B cell (primary cell): ENCODE measurements at regions not wholly inside any gene's neighbourhood (a gene's known extent, or its start where the extent isn't known, plus 50 kb on each side); places are given as distances from the start of the nearest gene placed in this dataset.

Experiments
- ATAC-seq: fragments of 200-7000 bp; cut with Tn5 transposase; one replicate; pipeline ENCODE4 v1.10.0; 2021; ENCODE audit warnings: low read depth, mild to moderate bottlenecking, moderate number of reproducible peaks, moderate library complexity
- CTCF ChIA-PET: fragments of 350-600 bp; sonication (Branson Sonifier 250); formaldehyde crosslinking; loops from one replicate; lab custom pipeline; 2021; ENCODE audit warnings: antibody characterized with exemption, inconsistent platforms; lab: Charles Lee
- POLR2A ChIA-PET: fragments of 350-600 bp; sonication (Branson Sonifier 250); formaldehyde crosslinking; loops from one replicate; lab custom pipeline; 2021; ENCODE audit warnings: antibody characterized with exemption; lab: Charles Lee
- DNase-seq: peaks from one replicate; pipeline ENCODE4 v3.0.0; 2013
- H2AFZ ChIP-seq: 2 replicates; pipeline ENCODE4 v1.6.1; 2012; ENCODE audit warnings: mild to moderate bottlenecking, low read depth, low read length; ENCODE audit not compliant: insufficient read depth, poor library complexity, severe bottlenecking
- H3K27ac ChIP-seq, 2 donors: 1 replicate in 1 of 2; 2 replicates in 1 of 2; pipeline ENCODE4 v1.5.1; 2012 to 2013; ENCODE audit warnings: low read length in 2 of 2, mild to moderate bottlenecking in 2 of 2, moderate library complexity in 1 of 2
- H3K27me3 ChIP-seq, 4 experiments: fragments of 200-600 bp in 1 of 4; sonication (generic) in 1 of 4; replicated peaks in 1 of 4; 1 replicate in 2 of 4; 2 replicates in 2 of 4; pipeline versions ENCODE4 v1.6.1 to v1.7.0; 2013 to 2016; ENCODE audit warnings: low read length in 3 of 4, mild to moderate bottlenecking in 2 of 4, mixed read lengths in 1 of 4, moderate library complexity in 1 of 4; ENCODE audit not compliant: insufficient read depth in 4 of 4, control insufficient read depth in 3 of 4; ENCODE audit errors: control extremely low read depth in 1 of 4
- H3K36me3 ChIP-seq, 2 experiments: replicated peaks in 1 of 2; 1 replicate in 1 of 2; 2 replicates in 1 of 2; pipeline versions ENCODE4 v1.6.1 to v1.7.1; 2013; ENCODE audit warnings: low read length in 1 of 2; ENCODE audit not compliant: insufficient read depth in 2 of 2, control insufficient read depth in 1 of 2; ENCODE audit errors: control extremely low read depth in 1 of 2, extremely low read depth in 1 of 2
- H3K4me1 ChIP-seq, 2 donors: fragments of 200-600 bp in 1 of 2; sonication (generic) in 1 of 2; 1 replicate in 1 of 2; 2 replicates in 1 of 2; pipeline versions ENCODE4 v1.5.1 to v1.6.1; 2013 to 2017; ENCODE audit warnings: low read length in 2 of 2; ENCODE audit not compliant: control insufficient read depth in 2 of 2, insufficient read depth in 2 of 2
- H3K4me2 ChIP-seq: replicated peaks from 2 replicates; pipeline ENCODE3; 2012; ENCODE audit warnings: mild to moderate bottlenecking, low read depth, low read length; ENCODE audit not compliant: poor library complexity, severe bottlenecking
- H3K4me3 ChIP-seq, 5 experiments: fragments of 200-600 bp in 1 of 5; sonication (generic) in 1 of 5; 1 replicate in 3 of 5; 2 replicates in 2 of 5; pipeline versions ENCODE4 v1.5.1 to v1.7.0; 2011 to 2016; ENCODE audit warnings: low read length in 4 of 5, mild to moderate bottlenecking in 4 of 5, low read depth in 2 of 5, control low read depth in 1 of 5, moderate library complexity in 1 of 5; ENCODE audit not compliant: insufficient read depth in 1 of 5; ENCODE audit errors: control extremely low read depth in 1 of 5, extremely low read depth in 1 of 5
- H3K79me2 ChIP-seq: fragments of 200-600 bp; sonication (generic); one replicate; pipeline ENCODE4 v1.6.0; 2016; ENCODE audit warnings: low read length; ENCODE audit not compliant: control insufficient read depth, insufficient read depth
- H3K9ac ChIP-seq: fragments of 200-600 bp; sonication (generic); 2 replicates; pipeline ENCODE4 v1.6.1; 2017; ENCODE audit warnings: mild to moderate bottlenecking, low read length, moderate library complexity
- H3K9me3 ChIP-seq, 3 donors: one replicate each; pipeline versions ENCODE4 v1.6.1 to v1.7.1; 2013; ENCODE audit warnings: low read length in 2 of 3; ENCODE audit not compliant: control insufficient read depth in 2 of 3, insufficient read depth in 1 of 3; ENCODE audit errors: control extremely low read depth in 1 of 3
- H4K20me1 ChIP-seq: 2 replicates; pipeline ENCODE4 v1.6.0; 2012; ENCODE audit warnings: mild to moderate bottlenecking, low read length; ENCODE audit not compliant: insufficient read depth, control insufficient read depth, poor library complexity, severe bottlenecking
- H3K27ac Mint-ChIP-seq: one replicate; pipeline ENCODE4 v1.8.0; 2021; ENCODE audit warnings: mixed read lengths
- H3K27me3 Mint-ChIP-seq: one replicate; pipeline ENCODE4 v1.8.0; 2021; ENCODE audit warnings: mixed read lengths
- H3K4me1 Mint-ChIP-seq: one replicate; pipeline ENCODE4 v1.8.0; 2021; ENCODE audit warnings: mixed read lengths
- H3K4me3 Mint-ChIP-seq: one replicate; pipeline ENCODE4 v1.8.0; 2021; ENCODE audit warnings: mixed read lengths
- H3K9me3 Mint-ChIP-seq: one replicate; pipeline ENCODE4 v1.8.0; 2022; ENCODE audit warnings: mixed read lengths; ENCODE audit not compliant: insufficient read depth
- CTCF ChIP-seq: fragments of 200-600 bp; IDR thresholded peaks from one replicate; pipeline ENCODE4 v1.8.0; 2022; ENCODE audit warnings: antibody characterized with exemption, mild to moderate bottlenecking
- EZH2 ChIP-seq: IDR thresholded peaks from 2 replicates; pipeline ENCODE4 v1.6.1; 2012; ENCODE audit warnings: borderline replicate concordance, low read depth, mild to moderate bottlenecking, moderate library complexity, low read length; ENCODE audit not compliant: insufficient read depth, poor library complexity, severe bottlenecking
- WGBS: methylation state at CpG from one replicate; pipeline ENCODE4 v1.1.5; 2013; ENCODE audit warnings: missing lambda C conversion rate; ENCODE audit not compliant: insufficient coverage; 5-methylcytosine and 5-hydroxymethylcytosine counted together
- intact Hi-C: fragments of 100-400 bp; cut with micrococcal nuclease; formaldehyde crosslinking; loops from one replicate; pipeline ENCODE4 v1.10.0; 2022

DNA sequence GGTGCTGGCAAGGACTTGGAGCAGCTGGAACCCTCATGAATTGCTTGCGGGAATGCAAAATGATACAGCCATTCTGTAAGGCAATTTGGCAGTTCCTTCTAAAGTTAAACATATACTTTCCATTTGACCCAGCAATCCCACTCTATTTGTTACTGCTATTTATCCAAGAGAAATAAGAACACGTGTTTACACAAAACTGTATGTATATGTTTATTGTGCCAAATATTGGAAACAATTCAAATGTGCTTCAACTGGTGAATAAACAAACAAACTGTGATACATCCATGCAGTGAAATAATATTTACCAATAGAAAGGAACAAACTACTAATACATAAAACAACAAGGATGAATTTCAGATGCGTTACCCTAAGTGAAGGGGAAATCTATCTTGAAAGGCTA is 60.0 kb upstream of the NTRK3 start:
- Histone ChIP-seq H3K9ac (no peak overlapping the region), H3K79me2 (no peaks in the 10 kb centered on the region), H3K4me1 (no peaks in the 10 kb centered on the region), H3K4me2 (no peak overlapping the region), H2AFZ (no peak overlapping the region), H3K4me3 (no peak overlapping the region), H4K20me1 (no peaks in the 10 kb centered on the region), H3K36me3 (no peaks in the 10 kb centered on the region), H3K27me3 (peaks cover 0 to 3% (median 0%) of the 10 kb centered on the region in 4 experiments), H3K27ac (no peak overlapping the region), H3K9me3 (no peaks in the 10 kb centered on the region)
- ChIA-PET POLR2A (no interaction called here), CTCF (no interaction called here)
- intact Hi-C loops: no loop called here
- Mint-ChIP-seq H3K27me3 (peaks cover 35% of the 10 kb centered on the region), H3K9me3 (peaks cover 3% of the 10 kb centered on the region), H3K27ac (no peak overlapping the region), H3K4me1 (no peaks in the 10 kb centered on the region), H3K4me3 (no peak overlapping the region)
- TF ChIP-seq CTCF: no peak
- TF ChIP-seq EZH2: no peak
- ATAC-seq (no peak), DNase-seq (no peak)
- 100% methylated on average over 1 of the region's 3 CpGs for WGBS

- CTCF ChIA-PET: no interaction called here
- intact Hi-C loops: no loop called here
- POLR2A ChIA-PET: no interaction called here
- Histone ChIP-seq H3K27ac (no peak overlapping the region), H3K9me3 (no peaks in the 10 kb centered on the region), H3K27me3 (peaks cover 0 to 5% (median 0%) of the 10 kb centered on the region in 4 experiments), H3K79me2 (no peaks in the 10 kb centered on the region), H3K4me3 (no peak overlapping the region), H3K4me1 (no peaks in the 10 kb centered on the region), H2AFZ (no peak overlapping the region), H3K4me2 (no peak overlapping the region), H3K9ac (no peak overlapping the region), H4K20me1 (no peaks in the 10 kb centered on the region), H3K36me3 (no peaks in the 10 kb centered on the region)
- Mint-ChIP-seq H3K4me1 (no peaks in the 10 kb centered on the region), H3K27ac (no peak overlapping the region), H3K4me3 (no peak overlapping the region), H3K9me3 (peaks cover 3% of the 10 kb centered on the region), H3K27me3 (peaks cover 24% of the 10 kb centered on the region)
- TF ChIP-seq EZH2 (no peak), CTCF (no peak)
- no CpG with 5 or more reads among the region's 1 CpG for WGBS
- DNase-seq: no peak
- ATAC-seq: no peak
Observed at GRCh38 chr15:88315221-88315878, 58.8 kb upstream of the NTRK3 start.
